GM23338 (cell line): ENCODE measurements at regions not wholly inside any gene's neighbourhood (a gene's known extent, or its start where the extent isn't known, plus 50 kb on each side); places are given as distances from the start of the nearest gene placed in this dataset.

Source experiments
- CTCF ChIP-seq, 2 experiments: fragments of 200-600 bp in 1 of 2; sonication (generic) in 1 of 2; conservative IDR thresholded peaks; 2 replicates each; pipeline versions ENCODE4 v1.5.1 to v1.6.1; 2016 to 2017; ENCODE audit warnings: antibody characterized with exemption in 2 of 2, low read depth in 2 of 2, mild to moderate bottlenecking in 2 of 2, moderate library complexity in 1 of 2
- POLR2AphosphoS5 ChIP-seq: IDR thresholded peaks from 2 replicates; pipeline ENCODE4 v1.6.1; 2016; ENCODE audit warnings: antibody characterized with exemption, low read depth

- TF ChIP-seq CTCF (conservative IDR thresholded peaks at IDR 0.05; ENCODE audit: low read depth in 2 of 2) (no peak), POLR2AphosphoS5 (no peak)
Measured at GRCh38 chr7:85820702-85821443, 634.0 kb upstream of the SEMA3D start.
